RWPE1 (cell line): ENCODE measurements at regions not wholly inside any gene's neighbourhood (a gene's known extent, or its start where the extent isn't known, plus 50 kb on each side); places are given as distances from the start of the nearest gene placed in this dataset.

Experiments used
- CTCF ChIA-PET: fragments of 350-600 bp; sonication (Branson Sonifier 250); formaldehyde crosslinking; extraction: SDS; loops from one replicate; lab custom pipeline; 2021; lab: Yijun Ruan, JAX
- POLR2A ChIA-PET: fragments of 400-600 bp; formaldehyde crosslinking; extraction: SDS; loops from one replicate; lab custom pipeline; 2020; ENCODE audit warnings: antibody characterized with exemption; ENCODE audit not compliant: low non-redundant PET; lab: Yijun Ruan, JAX
- DNase-seq: peaks from one replicate; pipeline ENCODE4 v3.0.0; 2012; ENCODE audit warnings: low spot score
- H3K27ac ChIP-seq: fragments of 450-650 bp; 2 replicates; pipeline ENCODE4 v1.5.1; 2017
- CTCF ChIP-seq: fragments of 450-650 bp; conservative IDR thresholded peaks from 2 replicates; pipeline ENCODE4 v1.5.1; 2017; ENCODE audit warnings: low read depth, mild to moderate bottlenecking

GRCh38 chr12:124517260-124518050 is 50.0 kb downstream of the NCOR2 start:
- TF ChIP-seq CTCF = no peak
- peak; percentile 85 for DNase-seq
- CTCF ChIA-PET = interaction anchor here (0.7 kb wide), 1 partner anchor 74 kb away, joined by 3 read pairs; no protein-coding TSS in a partner anchor
- POLR2A ChIA-PET = interaction anchor here (0.6 kb wide), 1 partner anchor 12 kb away, joined by 3 read pairs; no protein-coding TSS in a partner anchor
- H3K27ac ChIP-seq = peak overlapping the region; percentile 100

DNA sequence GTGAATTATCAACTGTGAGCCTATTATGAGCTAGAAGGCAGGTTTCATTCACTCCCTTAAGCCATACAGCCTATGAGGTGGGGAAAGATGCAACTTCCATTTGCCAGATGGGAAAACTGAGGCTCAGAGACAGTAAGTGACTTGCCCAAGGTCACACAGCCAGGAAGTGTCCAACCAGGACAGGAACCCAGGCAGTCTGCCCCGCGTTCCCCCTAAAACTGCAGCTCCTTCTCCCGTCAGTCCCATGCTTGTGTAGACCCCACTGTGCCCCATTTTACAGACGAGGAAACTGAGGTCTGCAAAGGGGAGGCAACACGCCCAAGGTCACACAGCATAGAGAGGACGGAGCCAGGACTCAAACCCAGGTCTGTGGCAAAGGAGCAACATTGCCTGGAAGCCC is 50.6 kb downstream of the NCOR2 start:
- ChIA-PET CTCF (interaction anchor here (0.7 kb wide), 1 partner anchor 74 kb away, joined by 3 read pairs; no protein-coding TSS in a partner anchor), POLR2A (no interaction called here)
- no peak for DNase-seq
- no peak for TF ChIP-seq CTCF
- H3K27ac ChIP-seq = peak overlapping the region; percentile 100

DNA sequence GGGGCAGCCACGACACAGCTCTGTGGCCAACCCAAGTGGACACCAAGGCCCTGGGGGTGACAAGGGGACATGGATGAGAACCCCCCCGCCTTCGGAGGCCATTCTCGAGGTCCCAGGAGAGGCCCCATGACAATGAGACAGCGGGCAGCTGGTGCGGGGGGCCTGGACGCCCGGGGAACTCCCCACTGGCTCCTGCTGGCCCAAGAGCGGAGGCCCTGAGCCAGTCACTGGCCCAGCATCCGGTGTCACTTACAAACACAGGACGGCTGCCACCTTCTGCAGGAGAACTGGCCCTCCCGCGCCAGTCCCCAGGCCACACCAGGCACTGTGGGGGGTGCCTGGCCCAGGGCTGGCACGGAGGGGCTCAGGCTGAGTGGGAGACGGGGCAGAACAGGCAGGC is 51.4 kb downstream of the NCOR2 start:
- ChIA-PET CTCF (no interaction called here), POLR2A (no interaction called here)
- DNase-seq = no peak
- no peak for TF ChIP-seq CTCF
- peak overlapping the region; percentile 100 for H3K27ac ChIP-seq

DNA sequence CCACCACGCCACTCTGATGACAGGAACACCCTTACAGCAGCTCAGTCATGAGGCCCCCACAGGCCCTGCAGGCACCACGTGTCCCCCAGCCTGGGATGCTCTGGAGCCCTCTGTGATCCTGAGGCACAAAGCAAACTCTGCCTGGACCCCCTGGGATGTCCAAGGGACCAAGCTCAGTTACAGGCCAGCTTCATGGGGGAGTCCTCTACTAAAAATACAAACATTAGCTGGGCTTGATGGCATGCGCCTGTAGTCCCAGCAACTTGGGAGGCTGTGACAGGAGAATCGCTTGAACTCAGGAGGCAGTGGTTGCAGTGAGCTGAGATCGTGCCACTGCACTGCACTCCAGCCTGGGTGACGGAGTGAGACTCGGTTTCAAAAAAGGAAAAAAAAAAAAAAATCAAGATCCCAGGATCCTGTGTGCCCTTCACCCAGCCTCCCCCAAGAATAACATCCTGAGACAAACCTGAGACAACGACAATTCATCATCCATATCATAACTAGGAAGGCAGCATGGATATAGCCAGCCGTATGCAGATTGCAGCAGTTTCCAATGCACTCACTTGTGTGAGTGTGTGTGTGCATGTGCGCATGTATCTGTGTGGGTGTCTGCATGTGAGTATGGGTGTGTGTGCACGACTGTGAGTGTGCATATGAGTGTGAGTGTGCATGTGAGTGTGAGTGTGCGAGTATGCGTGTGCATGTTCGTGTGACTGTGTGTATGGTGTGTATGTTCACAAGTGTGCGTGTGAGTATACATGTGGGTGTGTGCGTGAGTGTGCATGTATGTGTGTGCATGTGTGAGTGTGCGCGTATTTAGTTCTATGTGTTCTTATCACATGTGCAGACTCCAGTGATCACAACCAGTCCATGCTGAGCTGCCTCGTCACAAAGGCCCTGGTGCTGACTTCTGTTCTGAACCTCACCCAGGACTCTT is 52.1 kb downstream of the NCOR2 start:
- no peak for DNase-seq
- TF ChIP-seq CTCF = no peak
- CTCF ChIA-PET = no interaction called here
- POLR2A ChIA-PET = no interaction called here
- peak overlapping the region; percentile 100 for H3K27ac ChIP-seq

DNA sequence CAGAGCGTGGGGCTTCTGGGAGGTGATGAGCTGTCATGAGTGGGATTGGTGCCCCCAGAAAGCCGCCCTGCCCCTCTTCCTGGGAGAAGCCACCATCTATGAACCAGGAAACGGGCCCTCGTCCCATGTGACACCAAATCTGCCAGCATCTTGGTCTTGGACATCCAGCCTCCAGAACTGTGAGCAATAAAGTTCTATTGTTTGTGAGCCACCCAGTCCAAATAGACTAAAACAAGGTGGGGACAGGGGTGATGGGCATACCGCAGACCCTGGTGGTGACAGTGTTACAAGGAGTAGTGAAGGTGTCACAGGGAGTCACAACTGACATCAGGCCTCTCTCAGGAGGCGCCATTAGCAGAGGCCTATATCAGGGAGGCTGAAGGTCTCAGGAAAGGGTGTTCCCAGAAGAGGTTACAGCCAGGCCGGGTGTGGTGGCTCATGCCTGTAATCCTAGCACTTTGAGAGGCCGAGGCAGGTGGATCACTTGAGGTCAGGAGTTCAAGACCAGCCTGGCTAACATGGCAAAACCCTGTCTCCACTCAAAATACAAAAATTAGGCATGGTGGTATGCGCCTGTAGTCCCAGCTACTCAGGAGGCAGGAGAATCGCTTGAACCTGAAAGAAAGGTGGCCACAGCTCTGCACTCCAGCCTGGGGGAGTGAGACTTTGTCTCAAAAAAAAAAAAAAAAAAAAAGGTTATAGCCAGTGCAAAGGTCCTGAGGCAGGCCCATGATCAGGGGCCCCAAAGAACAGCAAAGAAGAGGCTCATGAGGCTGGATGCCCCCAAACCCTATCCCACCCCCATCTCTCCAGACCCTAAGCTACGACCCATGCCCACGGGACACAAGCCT is 53.0 kb downstream of the NCOR2 start:
- CTCF ChIA-PET = no interaction called here

More for the DNA sequence above, 53.0 kb downstream of the NCOR2 start:
- POLR2A ChIA-PET = no interaction called here
- DNase-seq = no peak
- peak overlapping the region; percentile 100 for H3K27ac ChIP-seq
- TF ChIP-seq CTCF = no peak
